Mesenchymal stem cell (in vitro differentiated cells and primary cell): ENCODE measurements at regions not wholly inside any gene's neighbourhood (a gene's known extent, or its start where the extent isn't known, plus 50 kb on each side); places are given as distances from the start of the nearest gene placed in this dataset.

Experiments used
- DNase-seq: peaks from one replicate; pipeline ENCODE4 v3.0.0-alpha.2; 2013
- H2AFZ ChIP-seq: one replicate; pipeline ENCODE4 v1.6.1; 2013; ENCODE audit warnings: low read depth, mild to moderate bottlenecking, control low read depth, inconsistent platforms, low read length, moderate library complexity
- H2AK5ac ChIP-seq: 2 replicates; pipeline ENCODE4 v1.6.1; 2013; ENCODE audit warnings: low read length, moderate library complexity, mild to moderate bottlenecking, inconsistent platforms; ENCODE audit not compliant: severe bottlenecking
- H2BK120ac ChIP-seq: one replicate; pipeline ENCODE4 v1.6.1; 2013; ENCODE audit warnings: low read depth, mild to moderate bottlenecking, inconsistent platforms, low read length, moderate library complexity
- H2BK12ac ChIP-seq, 2 experiments: one replicate each; pipeline ENCODE4 v1.6.1; 2013; ENCODE audit warnings: inconsistent platforms in 2 of 2, low read length in 2 of 2, mild to moderate bottlenecking in 2 of 2, moderate library complexity in 2 of 2, control low read depth in 1 of 2
- H2BK15ac ChIP-seq: one replicate; pipeline ENCODE4 v1.6.1; 2013; ENCODE audit warnings: mild to moderate bottlenecking, low read depth, inconsistent platforms; ENCODE audit not compliant: poor library complexity, severe bottlenecking
- H2BK5ac ChIP-seq: 2 replicates; pipeline ENCODE4 v1.6.1; 2013; ENCODE audit warnings: low read depth, mild to moderate bottlenecking, low read length, control low read depth, inconsistent platforms; ENCODE audit not compliant: poor library complexity, severe bottlenecking
- H3K14ac ChIP-seq, 2 experiments: one replicate each; pipeline ENCODE4 v1.6.1; 2013; ENCODE audit warnings: inconsistent platforms in 2 of 2, low read length in 2 of 2, control low read depth in 1 of 2, mild to moderate bottlenecking in 1 of 2, moderate library complexity in 1 of 2
- H3K18ac ChIP-seq, 2 experiments: one replicate each; pipeline ENCODE4 v1.6.1; 2013; ENCODE audit warnings: inconsistent platforms in 2 of 2, low read length in 2 of 2, control low read depth in 1 of 2, low read depth in 1 of 2, mild to moderate bottlenecking in 1 of 2
- H3K23ac ChIP-seq, 2 experiments: one replicate each; pipeline ENCODE4 v1.6.1; 2013; ENCODE audit warnings: inconsistent platforms in 2 of 2, low read length in 2 of 2, mild to moderate bottlenecking in 2 of 2, moderate library complexity in 2 of 2, control low read depth in 1 of 2
- H3K27ac ChIP-seq: 2 replicates; pipeline ENCODE4 v1.5.1; 2013; ENCODE audit warnings: mild to moderate bottlenecking, moderate library complexity, low read length, control low read depth, inconsistent platforms; ENCODE audit not compliant: poor library complexity, severe bottlenecking
- H3K27me3 ChIP-seq, 2 experiments: 2 replicates each; pipeline versions ENCODE4 v1.6.1 to v1.7.0; 2013; ENCODE audit warnings: low read length in 2 of 2, mild to moderate bottlenecking in 2 of 2, moderate library complexity in 2 of 2, control low read depth in 1 of 2, inconsistent platforms in 1 of 2; ENCODE audit not compliant: control insufficient read depth in 1 of 2, insufficient read depth in 1 of 2
- H3K36me3 ChIP-seq, 2 experiments: 2 replicates each; pipeline versions ENCODE4 v1.6.1 to v1.7.0; 2013; ENCODE audit warnings: low read length in 2 of 2, control low read depth in 1 of 2, inconsistent platforms in 1 of 2, low read depth in 1 of 2, mild to moderate bottlenecking in 1 of 2; ENCODE audit not compliant: insufficient read depth in 2 of 2, control insufficient read depth in 1 of 2
- H3K4ac ChIP-seq, 2 experiments: one replicate each; pipeline ENCODE4 v1.6.1; 2013; ENCODE audit warnings: inconsistent platforms in 2 of 2, low read length in 2 of 2, mild to moderate bottlenecking in 2 of 2, moderate library complexity in 2 of 2, control low read depth in 1 of 2, low read depth in 1 of 2
- H3K4me1 ChIP-seq: 2 replicates; pipeline ENCODE4 v1.6.1; 2013; ENCODE audit warnings: low read depth, low read length, control low read depth; ENCODE audit not compliant: control insufficient read depth, insufficient read depth
- H3K4me2 ChIP-seq: 2 replicates; pipeline ENCODE4 v1.6.1; 2013; ENCODE audit warnings: low read length, mild to moderate bottlenecking, inconsistent platforms; ENCODE audit not compliant: poor library complexity, severe bottlenecking
- H3K4me3 ChIP-seq, 2 experiments: 2 replicates each; pipeline versions ENCODE4 v1.5.1 to v1.7.0; 2013; ENCODE audit warnings: low read length in 2 of 2, mild to moderate bottlenecking in 2 of 2, control low read depth in 1 of 2, low read depth in 1 of 2; ENCODE audit not compliant: insufficient read depth in 1 of 2
- H3K79me1 ChIP-seq: replicated peaks from 2 replicates; pipeline ENCODE4 v1.6.1; 2013; ENCODE audit warnings: mild to moderate bottlenecking, control low read depth, low read length, inconsistent platforms; ENCODE audit not compliant: poor library complexity, severe bottlenecking
- H3K9ac ChIP-seq: 2 replicates; pipeline ENCODE4 v1.7.0; 2013; ENCODE audit warnings: mild to moderate bottlenecking, low read length, moderate library complexity
- H3K9me3 ChIP-seq: 2 replicates; pipeline ENCODE4 v1.7.0; 2013; ENCODE audit warnings: mild to moderate bottlenecking, low read length; ENCODE audit not compliant: control insufficient read depth
- H4K8ac ChIP-seq: one replicate; pipeline ENCODE4 v1.6.1; 2013; ENCODE audit warnings: inconsistent platforms, mild to moderate bottlenecking, low read length, moderate library complexity
- H4K91ac ChIP-seq: one replicate; pipeline ENCODE4 v1.6.1; 2013; ENCODE audit warnings: mild to moderate bottlenecking, low read length, inconsistent platforms
- WGBS: methylation state at CpG from one replicate; pipeline ENCODE4 v1.1.7; 2013; ENCODE audit warnings: mixed read lengths; 5-methylcytosine and 5-hydroxymethylcytosine counted together

DNA sequence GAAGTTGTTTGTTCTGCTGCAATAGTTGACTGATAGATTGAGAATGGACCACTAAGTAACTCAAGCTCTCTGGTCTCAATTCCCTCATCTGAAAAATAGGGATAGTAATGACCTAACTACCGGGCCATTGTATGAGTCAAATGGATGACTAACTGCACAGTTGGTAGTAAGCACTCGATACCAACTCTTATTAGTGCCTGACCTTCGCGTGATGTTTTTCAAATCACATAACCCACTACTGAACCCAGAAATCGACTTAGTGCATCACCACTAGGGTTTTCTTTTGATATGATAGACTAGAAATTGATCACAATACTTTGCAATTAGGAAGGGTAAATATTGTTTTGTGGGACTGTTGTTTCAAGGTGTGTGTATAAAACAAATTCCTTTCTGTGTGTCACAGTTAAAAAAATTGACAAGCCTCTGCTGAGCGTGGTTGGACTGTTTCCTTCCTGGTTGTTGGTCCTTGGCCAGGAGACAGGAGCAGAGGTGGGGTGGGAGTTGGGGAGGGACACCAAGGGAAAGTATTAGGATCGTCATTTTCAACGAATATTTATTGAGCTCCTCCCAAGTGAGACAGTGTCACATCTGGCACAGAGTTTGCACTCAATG, 54.0 kb upstream of the LRP8 start:
- Histone ChIP-seq H2AK5ac (no peak overlapping the region), H3K9ac (no peak overlapping the region), H3K79me1 (no peaks in the 10 kb centered on the region), H3K27ac (no peak overlapping the region), H3K9me3 (no peaks in the 10 kb centered on the region), H3K27me3 (peaks cover 2 to 67% of the 10 kb centered on the region in 2 experiments), H3K4me1 (peaks cover 4% of the 10 kb centered on the region), H2BK12ac (no peak overlapping the region), H3K4me3 (no peak overlapping the region), H3K4ac (no peak overlapping the region), H4K91ac (no peak overlapping the region), H2AFZ (no peak overlapping the region), H4K8ac (no peak overlapping the region), H2BK5ac (no peak overlapping the region), H2BK120ac (no peak overlapping the region), H3K36me3 (no peaks in the 10 kb centered on the region), H3K14ac (no peak overlapping the region), H3K18ac (no peak overlapping the region), H2BK15ac (no peak overlapping the region), H3K4me2 (no peak overlapping the region), H3K23ac (no peak overlapping the region)
- 2% methylated on average over 2 of the region's 8 CpGs for WGBS
- peak; percentile 46 for DNase-seq

DNA sequence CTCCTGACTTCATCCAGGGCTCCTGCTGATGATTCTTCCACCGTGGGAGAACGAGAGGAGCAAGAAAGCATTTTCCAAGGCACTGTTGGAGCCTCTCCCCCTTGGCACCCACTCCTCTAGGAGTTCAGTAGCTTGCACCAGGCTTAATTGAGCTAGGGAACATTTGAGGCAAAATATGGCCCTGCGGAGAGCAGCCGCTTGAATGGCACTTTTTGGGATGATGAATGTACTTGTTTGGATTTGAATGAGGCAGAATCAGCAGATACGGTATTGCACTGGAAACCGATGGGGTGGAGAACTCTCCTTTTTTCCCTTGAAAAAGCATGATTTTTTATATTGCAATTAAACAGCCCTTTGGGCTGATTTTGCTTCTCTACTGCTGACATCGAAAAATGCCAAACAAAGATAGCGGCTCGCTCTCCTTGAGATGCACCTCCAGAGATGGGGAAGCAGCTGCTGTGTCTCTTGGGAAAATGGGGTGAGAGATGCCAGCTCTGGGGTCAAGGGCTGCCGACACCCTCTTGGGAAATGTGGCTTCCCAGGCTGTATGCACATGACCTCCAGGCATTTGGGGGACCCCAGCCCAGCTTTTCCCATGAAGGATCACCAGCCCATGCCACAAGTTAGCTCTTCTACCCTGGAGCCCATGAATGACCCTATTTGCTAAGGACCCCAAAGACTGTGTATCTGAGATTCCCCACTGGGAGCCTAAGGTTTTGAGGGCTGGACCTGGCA, 55.4 kb upstream of the LRP8 start:
- Histone ChIP-seq H3K14ac (no peak overlapping the region), H3K9ac (no peak overlapping the region), H3K9me3 (no peaks in the 10 kb centered on the region), H2BK12ac (no peak overlapping the region), H3K27ac (no peak overlapping the region), H3K18ac (no peak overlapping the region), H2AK5ac (no peak overlapping the region), H3K4me3 (no peak overlapping the region), H2AFZ (no peak overlapping the region), H3K23ac (no peak overlapping the region), H3K36me3 (no peaks in the 10 kb centered on the region), H2BK5ac (no peak overlapping the region), H3K4me1 (peaks cover 4% of the 10 kb centered on the region), H3K4me2 (no peak overlapping the region), H3K27me3 (peaks cover 0 to 56% of the 10 kb centered on the region in 2 experiments), H3K79me1 (no peaks in the 10 kb centered on the region), H2BK120ac (no peak overlapping the region), H4K91ac (no peak overlapping the region), H2BK15ac (no peak overlapping the region), H3K4ac (no peak overlapping the region), H4K8ac (no peak overlapping the region)
- DNase-seq, result no peak
- whole genome bisulfite sequencing, result 96% methylated on average over 9 of the region's 10 CpGs

DNA sequence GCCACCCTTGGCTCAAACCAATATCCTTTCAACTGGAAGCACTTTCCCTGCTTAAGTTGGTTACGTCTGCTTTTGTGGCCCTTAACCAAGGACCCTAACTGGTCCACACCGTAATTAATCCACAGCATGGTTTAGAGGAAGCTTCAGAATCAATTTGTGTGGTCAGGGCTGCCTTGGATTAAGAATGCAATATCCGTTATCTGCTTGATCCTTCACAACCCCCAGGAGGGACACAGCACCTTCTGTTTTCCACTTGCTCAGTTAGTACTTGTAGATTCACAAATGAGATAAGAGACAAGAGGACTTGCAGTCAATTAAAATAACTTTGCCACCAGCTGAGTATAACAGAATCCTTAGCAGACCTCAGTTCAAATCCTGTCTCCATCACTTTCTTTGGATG, 56.9 kb upstream of the LRP8 start:
- 86% methylated on average over 2 of the region's 3 CpGs for WGBS
- Histone ChIP-seq H2BK12ac (no peak overlapping the region), H4K8ac (no peak overlapping the region), H3K9me3 (no peaks in the 10 kb centered on the region), H3K27me3 (peaks cover 0 to 48% of the 10 kb centered on the region in 2 experiments), H3K4ac (no peak overlapping the region), H3K36me3 (no peaks in the 10 kb centered on the region), H3K4me3 (no peak overlapping the region), H2BK5ac (no peak overlapping the region), H3K23ac (no peak overlapping the region), H4K91ac (no peak overlapping the region), H3K18ac (no peak overlapping the region), H2BK15ac (no peak overlapping the region), H3K14ac (no peak overlapping the region), H3K9ac (no peak overlapping the region), H2AK5ac (no peak overlapping the region), H3K4me1 (peaks cover 4% of the 10 kb centered on the region), H2AFZ (no peak overlapping the region), H3K27ac (no peak overlapping the region), H2BK120ac (no peak overlapping the region), H3K4me2 (no peak overlapping the region), H3K79me1 (no peaks in the 10 kb centered on the region)
- no peak for DNase-seq

DNA sequence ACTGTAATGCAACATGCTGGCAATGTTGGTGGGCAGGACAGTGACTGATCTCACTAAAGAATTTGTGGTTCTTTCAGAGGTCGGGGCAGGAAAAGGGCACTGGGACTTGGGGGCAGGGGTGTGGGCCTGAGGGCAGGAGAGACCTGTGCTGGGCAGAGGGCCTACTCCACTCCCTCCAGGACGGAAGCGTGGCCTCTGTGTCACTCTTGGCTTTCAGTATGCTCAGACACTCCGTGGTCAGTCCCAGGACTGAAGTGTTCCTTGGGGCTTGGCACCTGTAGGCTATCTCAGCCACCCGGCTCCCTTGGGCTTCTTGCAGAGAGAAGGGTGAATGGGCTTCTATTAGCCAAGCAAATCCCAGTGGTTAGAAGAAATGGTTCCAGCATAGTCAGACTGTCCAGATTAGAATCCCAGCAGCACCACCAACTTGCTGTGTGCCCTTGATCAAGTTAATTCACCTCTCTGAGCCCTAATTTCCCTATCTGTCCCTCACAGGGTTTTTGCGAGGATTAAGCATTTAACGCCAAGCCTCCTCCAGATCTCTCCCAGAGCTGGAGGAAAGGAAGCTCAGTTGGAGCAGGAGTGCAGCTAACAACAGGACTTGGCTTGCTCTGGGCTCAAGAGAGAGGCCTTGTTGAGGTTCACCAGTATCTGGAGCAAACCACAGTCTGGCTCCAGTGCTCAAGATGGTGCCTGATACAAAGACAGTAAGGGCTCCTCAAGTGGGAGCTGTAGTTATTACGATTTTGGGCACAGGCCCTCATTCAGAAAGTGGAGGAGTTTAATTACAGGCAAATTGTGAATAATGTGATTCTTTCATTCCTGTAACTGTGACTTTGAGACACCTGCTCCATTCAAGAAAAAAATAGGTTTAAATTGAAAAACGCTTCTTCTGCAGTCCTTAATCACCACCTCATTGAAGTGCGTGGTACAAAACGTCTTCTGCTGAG, 57.7 kb upstream of the LRP8 start:
- Histone ChIP-seq H3K9me3 (no peaks in the 10 kb centered on the region), H2BK15ac (no peak overlapping the region), H3K4ac (no peak overlapping the region), H3K4me1 (peaks cover 4% of the 10 kb centered on the region), H3K9ac (no peak overlapping the region), H2AFZ (no peak overlapping the region), H3K18ac (no peak overlapping the region), H4K8ac (no peak overlapping the region), H2AK5ac (no peak overlapping the region), H3K4me2 (no peak overlapping the region), H2BK5ac (no peak overlapping the region), H3K27me3 (peaks cover 0 to 41% of the 10 kb centered on the region in 2 experiments), H3K79me1 (no peaks in the 10 kb centered on the region), H3K36me3 (no peaks in the 10 kb centered on the region), H3K27ac (no peak overlapping the region), H3K14ac (no peak overlapping the region), H4K91ac (no peak overlapping the region), H3K23ac (no peak overlapping the region), H2BK12ac (no peak overlapping the region), H3K4me3 (no peak overlapping the region), H2BK120ac (no peak overlapping the region)
- WGBS, result 78% methylated on average over 10 of the region's 11 CpGs
- no peak for DNase-seq
